Thyroid gland (tissue), 4 donors: ENCODE measurements at regions not wholly inside any gene's neighbourhood (a gene's known extent, or its start where the extent isn't known, plus 50 kb on each side); places are given as distances from the start of the nearest gene placed in this dataset.

ENCODE experiments used
- POLR2A ChIP-seq, 2 donors: fragments of 450-650 bp; IDR thresholded peaks; one replicate each; pipeline ENCODE4 v1.6.1; 2017; ENCODE audit warnings: antibody characterized with exemption in 2 of 2, mild to moderate bottlenecking in 2 of 2, moderate library complexity in 1 of 2
- TF ChIP-seq, protein P1 (sequence below), 6 experiments: fragments of 200-600 bp in 3 of 6; fragments of 450-650 bp in 3 of 6; sonication (generic) in 3 of 6; IDR thresholded peaks; one replicate each; pipeline ENCODE4 v1.5.1; 2016 to 2019; ENCODE audit warnings: antibody characterized with exemption in 6 of 6, mild to moderate bottlenecking in 2 of 6, inconsistent platforms in 1 of 6, moderate library complexity in 1 of 6

DNA sequence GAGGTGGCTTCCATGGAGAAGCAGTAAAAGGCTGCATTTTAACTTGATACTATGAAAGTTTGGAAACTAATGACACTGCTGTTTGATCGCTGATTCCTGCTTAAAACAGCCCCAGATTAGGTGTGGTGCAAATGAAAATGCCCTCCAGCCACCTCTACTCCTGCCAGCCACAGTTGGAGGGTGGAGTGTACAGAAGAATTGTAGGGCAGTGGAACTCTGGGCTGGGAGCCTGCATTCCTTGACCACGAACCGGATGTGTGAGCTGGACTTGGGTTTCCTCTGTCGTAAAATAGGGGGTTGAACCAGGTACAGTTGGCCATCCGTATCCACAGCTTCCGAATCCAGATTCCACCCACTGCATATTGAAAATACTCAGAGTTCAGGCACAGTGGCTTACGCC lies 84.6 kb upstream of the RFX8 start:
- no peak for TF ChIP-seq POLR2A (IDR thresholded peaks at IDR 0.05)
- TF ChIP-seq, protein P1, sequence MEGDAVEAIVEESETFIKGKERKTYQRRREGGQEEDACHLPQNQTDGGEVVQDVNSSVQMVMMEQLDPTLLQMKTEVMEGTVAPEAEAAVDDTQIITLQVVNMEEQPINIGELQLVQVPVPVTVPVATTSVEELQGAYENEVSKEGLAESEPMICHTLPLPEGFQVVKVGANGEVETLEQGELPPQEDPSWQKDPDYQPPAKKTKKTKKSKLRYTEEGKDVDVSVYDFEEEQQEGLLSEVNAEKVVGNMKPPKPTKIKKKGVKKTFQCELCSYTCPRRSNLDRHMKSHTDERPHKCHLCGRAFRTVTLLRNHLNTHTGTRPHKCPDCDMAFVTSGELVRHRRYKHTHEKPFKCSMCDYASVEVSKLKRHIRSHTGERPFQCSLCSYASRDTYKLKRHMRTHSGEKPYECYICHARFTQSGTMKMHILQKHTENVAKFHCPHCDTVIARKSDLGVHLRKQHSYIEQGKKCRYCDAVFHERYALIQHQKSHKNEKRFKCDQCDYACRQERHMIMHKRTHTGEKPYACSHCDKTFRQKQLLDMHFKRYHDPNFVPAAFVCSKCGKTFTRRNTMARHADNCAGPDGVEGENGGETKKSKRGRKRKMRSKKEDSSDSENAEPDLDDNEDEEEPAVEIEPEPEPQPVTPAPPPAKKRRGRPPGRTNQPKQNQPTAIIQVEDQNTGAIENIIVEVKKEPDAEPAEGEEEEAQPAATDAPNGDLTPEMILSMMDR (IDR thresholded peaks at IDR 0.05): no peak
